H9 (cell line): ENCODE measurements at regions not wholly inside any gene's neighbourhood (a gene's known extent, or its start where the extent isn't known, plus 50 kb on each side); places are given as distances from the start of the nearest gene placed in this dataset.

Source experiments
- DNase-seq: peaks from one replicate; pipeline ENCODE4 v3.0.0-alpha.2; 2017
- H2AFZ ChIP-seq: one replicate; pipeline ENCODE4 v1.6.1; 2013; ENCODE audit warnings: mild to moderate bottlenecking, low read length, control low read depth, moderate library complexity
- H2AK5ac ChIP-seq: 2 replicates; pipeline ENCODE4 v1.6.1; 2013; ENCODE audit warnings: low read length, control low read depth, mixed read lengths; ENCODE audit not compliant: insufficient read length
- H2BK120ac ChIP-seq: one replicate; pipeline ENCODE4 v1.6.1; 2013; ENCODE audit warnings: low read depth, mild to moderate bottlenecking, low read length, control low read depth, inconsistent platforms; ENCODE audit not compliant: poor library complexity, severe bottlenecking
- H2BK12ac ChIP-seq: 2 replicates; pipeline ENCODE4 v1.6.1; 2013; ENCODE audit warnings: low read length, control low read depth, mixed read lengths, low read depth; ENCODE audit not compliant: insufficient read length
- H2BK15ac ChIP-seq: 2 replicates; pipeline ENCODE4 v1.6.1; 2013; ENCODE audit warnings: low read depth, low read length, control low read depth
- H2BK20ac ChIP-seq: one replicate; pipeline ENCODE4 v1.6.1; 2013; ENCODE audit warnings: low read depth, mild to moderate bottlenecking, low read length, control low read depth, inconsistent platforms; ENCODE audit not compliant: poor library complexity, severe bottlenecking
- H2BK5ac ChIP-seq: 2 replicates; pipeline ENCODE4 v1.6.1; 2013; ENCODE audit warnings: low read length, control low read depth, mixed read lengths; ENCODE audit not compliant: insufficient read length
- H3K14ac ChIP-seq: 2 replicates; pipeline ENCODE4 v1.6.1; 2013; ENCODE audit warnings: low read length, control low read depth; ENCODE audit not compliant: insufficient read depth
- H3K18ac ChIP-seq: 2 replicates; pipeline ENCODE4 v1.6.1; 2013; ENCODE audit warnings: low read depth, mild to moderate bottlenecking, mixed read lengths, low read length, control low read depth; ENCODE audit not compliant: insufficient read length
- H3K23ac ChIP-seq: 2 replicates; pipeline ENCODE4 v1.6.1; 2013; ENCODE audit warnings: low read length, control low read depth, mixed read lengths, low read depth; ENCODE audit not compliant: insufficient read length
- H3K23me2 ChIP-seq: 2 replicates; pipeline ENCODE4 v1.6.1; 2013; ENCODE audit warnings: low read depth, mild to moderate bottlenecking, mixed read lengths, low read length, control low read depth; ENCODE audit not compliant: insufficient read length, poor library complexity, severe bottlenecking
- H3K27ac ChIP-seq: 2 replicates; pipeline ENCODE4 v1.5.1; 2013; ENCODE audit warnings: low read length, control low read depth, mixed read lengths, low read depth; ENCODE audit not compliant: insufficient read length
- H3K27me3 ChIP-seq: 2 replicates; pipeline ENCODE4 v1.6.1; 2013; ENCODE audit warnings: low read length, control low read depth, inconsistent platforms; ENCODE audit not compliant: insufficient read depth
- H3K4ac ChIP-seq: 2 replicates; pipeline ENCODE4 v1.6.1; 2013; ENCODE audit warnings: low read depth, mild to moderate bottlenecking, control low read depth, inconsistent platforms, low read length, moderate library complexity
- H3K4me1 ChIP-seq: 2 replicates; pipeline ENCODE4 v1.6.1; 2013; ENCODE audit warnings: low read length, control low read depth, inconsistent platforms; ENCODE audit not compliant: insufficient read depth
- H3K4me2 ChIP-seq: 2 replicates; pipeline ENCODE4 v1.6.1; 2013; ENCODE audit warnings: low read length, control low read depth, mixed read lengths; ENCODE audit not compliant: insufficient read length, insufficient read depth
- H3K56ac ChIP-seq: 2 replicates; pipeline ENCODE4 v1.6.1; 2013; ENCODE audit warnings: low read depth, mild to moderate bottlenecking, mixed read lengths, low read length, control low read depth; ENCODE audit not compliant: insufficient read length
- H3K79me1 ChIP-seq: 2 replicates; pipeline ENCODE4 v1.6.1; 2013; ENCODE audit warnings: low read depth, mild to moderate bottlenecking, moderate library complexity, low read length, control low read depth, inconsistent platforms; ENCODE audit not compliant: insufficient read depth, poor library complexity, severe bottlenecking
- H3K79me2 ChIP-seq: 2 replicates; pipeline ENCODE4 v1.6.1; 2013; ENCODE audit warnings: low read length, control low read depth, inconsistent platforms; ENCODE audit not compliant: insufficient read depth
- H3K9ac ChIP-seq: 2 replicates; pipeline ENCODE4 v1.6.1; 2013; ENCODE audit warnings: low read length, control low read depth, mixed read lengths; ENCODE audit not compliant: insufficient read length; ENCODE audit errors: extremely low read depth
- H3K9me3 ChIP-seq: one replicate; pipeline ENCODE4 v1.6.1; 2013; ENCODE audit warnings: low read depth, low read length, inconsistent platforms; ENCODE audit not compliant: control insufficient read depth
- H3T11ph ChIP-seq: one replicate; pipeline ENCODE4 v1.6.1; 2013; ENCODE audit warnings: mild to moderate bottlenecking, low read length, control low read depth, inconsistent platforms
- H4K20me1 ChIP-seq: one replicate; pipeline ENCODE4 v1.6.1; 2013; ENCODE audit not compliant: control insufficient read depth, insufficient read length, insufficient read depth
- H4K5ac ChIP-seq: 2 replicates; pipeline ENCODE4 v1.6.1; 2013; ENCODE audit warnings: low read depth, mild to moderate bottlenecking, mixed read lengths, low read length, control low read depth; ENCODE audit not compliant: insufficient read length
- H4K8ac ChIP-seq: replicated peaks from 2 replicates; pipeline ENCODE4 v1.6.1; 2013; ENCODE audit warnings: low read length, control low read depth, mixed read lengths, low read depth; ENCODE audit not compliant: insufficient read length
- H4K91ac ChIP-seq: 2 replicates; pipeline ENCODE4 v1.6.1; 2013; ENCODE audit warnings: low read depth, mild to moderate bottlenecking, moderate library complexity, mixed read lengths, low read length, control low read depth; ENCODE audit not compliant: insufficient read length
- H3K27ac Mint-ChIP-seq, 3 experiments: 2 replicates in 2 of 3; 3 replicates in 1 of 3; pipeline ENCODE4 v1.8.0; 2020 to 2021; ENCODE audit warnings: mixed read lengths in 3 of 3, mild to moderate bottlenecking in 1 of 3, moderate library complexity in 1 of 3
- H3K27me3 Mint-ChIP-seq: 2 replicates; pipeline ENCODE4 v1.8.0; 2021; ENCODE audit warnings: low read depth, mild to moderate bottlenecking, moderate library complexity, mixed read lengths
- H3K36me3 Mint-ChIP-seq, 3 experiments: 2 replicates in 2 of 3; 3 replicates in 1 of 3; pipeline ENCODE4 v1.8.0; 2020 to 2021; ENCODE audit warnings: low read depth in 3 of 3, mixed read lengths in 3 of 3; ENCODE audit not compliant: insufficient read depth in 1 of 3
- H3K4me1 Mint-ChIP-seq, 2 experiments: 2 replicates each; pipeline ENCODE4 v1.8.0; 2020; ENCODE audit warnings: mixed read lengths in 2 of 2
- H3K4me3 Mint-ChIP-seq, 2 experiments: 2 replicates in 1 of 2; 3 replicates in 1 of 2; pipeline ENCODE4 v1.8.0; 2020 to 2021; ENCODE audit warnings: mild to moderate bottlenecking in 2 of 2, mixed read lengths in 2 of 2, moderate library complexity in 1 of 2
- H3K9me3 Mint-ChIP-seq, 2 experiments: 2 replicates in 1 of 2; 3 replicates in 1 of 2; pipeline ENCODE4 v1.8.0; 2020; ENCODE audit warnings: mild to moderate bottlenecking in 2 of 2, mixed read lengths in 2 of 2, moderate library complexity in 1 of 2
- CTCF ChIP-seq: fragments of 200-600 bp; sonication (generic); conservative IDR thresholded peaks from 3 replicates; pipeline ENCODE4 v1.8.0; 2021; ENCODE audit warnings: antibody characterized with exemption, mild to moderate bottlenecking
- WGBS: extraction: QIAGEN DNeasy Blood & Tissue Kit; methylation state at CpG from one replicate; pipeline ENCODE4 v1.1.7; 2013; ENCODE audit warnings: missing lambda C conversion rate, low lambda C conversion rate, mixed read lengths; ENCODE audit not compliant: insufficient read length; ENCODE audit errors: extremely low coverage; 5-methylcytosine and 5-hydroxymethylcytosine counted together

GRCh38 chr2:3126171-3126910, 251.3 kb downstream of the EIPR1 start:
- H3K27ac Mint-ChIP-seq: peak overlapping the region in 1 of 3 experiments; percentile 16; a peak in 1 of 7 replicates

More at GRCh38 chr2:3126171-3126910, 251.3 kb downstream of the EIPR1 start:
- Histone ChIP-seq H3K14ac (no peak overlapping the region; the same call in 1 of the 2 replicates), H3K4me2 (no peak overlapping the region), H3K79me2 (no peaks in the 10 kb centered on the region), H2BK5ac (no peak overlapping the region), H3K27me3 (no peaks in the 10 kb centered on the region), H3K9me3 (no peaks in the 10 kb centered on the region), H4K5ac (no peak overlapping the region), H3K27ac (no peak overlapping the region), H3K23ac (no peak overlapping the region), H2BK120ac (no peak overlapping the region), H3K56ac (no peak overlapping the region), H2AK5ac (no peak overlapping the region), H2BK15ac (no peak overlapping the region), H3K23me2 (no peaks in the 10 kb centered on the region), H3K9ac (no peak overlapping the region), H3T11ph (no peak overlapping the region), H2AFZ (no peak overlapping the region), H3K18ac (no peak overlapping the region), H3K79me1 (no peaks in the 10 kb centered on the region), H2BK20ac (no peak overlapping the region), H3K4me1 (no peaks in the 10 kb centered on the region; the same call in 1 of the 2 replicates), H4K91ac (no peak overlapping the region), H4K8ac (no peak overlapping the region), H4K20me1 (no peaks in the 10 kb centered on the region), H2BK12ac (no peak overlapping the region), H3K4ac (no peak overlapping the region)
- no peak for DNase-seq
- no CpG with 5 or more reads among the region's 14 CpGs for WGBS
- peaks cover 4 to 8% of the 10 kb centered on the region in 2 experiments; a peak in 2 of 4 replicates for H3K4me1 Mint-ChIP-seq
- H3K9me3 Mint-ChIP-seq: no peaks in the 10 kb centered on the region
- H3K27me3 Mint-ChIP-seq: peaks cover 4% of the 10 kb centered on the region
- no peak overlapping the region for H3K4me3 Mint-ChIP-seq
- no peaks in the 10 kb centered on the region for H3K36me3 Mint-ChIP-seq
- no peak for TF ChIP-seq CTCF
